HG03432 (cell line): ENCODE measurements at regions not wholly inside any gene's neighbourhood (a gene's known extent, or its start where the extent isn't known, plus 50 kb on each side); places are given as distances from the start of the nearest gene placed in this dataset.
"Not testable (repeated sequence)": the region's sequence is repeated elsewhere in the genome, so short reads cannot be mapped to it uniquely, and the experiment has no call there.

Experiments used
- ATAC-seq: cut with Tn5 transposase; IDR thresholded peaks from one replicate; pipeline ENCODE4 v1.9.1; 2021; ENCODE audit warnings: mild to moderate bottlenecking, moderate library complexity; ENCODE audit not compliant: unreplicated experiment

- no peak for ATAC-seq
These were observed 355.0 kb downstream of the KIF2B start for GRCh38 chr17:54177606-54178308.

DNA sequence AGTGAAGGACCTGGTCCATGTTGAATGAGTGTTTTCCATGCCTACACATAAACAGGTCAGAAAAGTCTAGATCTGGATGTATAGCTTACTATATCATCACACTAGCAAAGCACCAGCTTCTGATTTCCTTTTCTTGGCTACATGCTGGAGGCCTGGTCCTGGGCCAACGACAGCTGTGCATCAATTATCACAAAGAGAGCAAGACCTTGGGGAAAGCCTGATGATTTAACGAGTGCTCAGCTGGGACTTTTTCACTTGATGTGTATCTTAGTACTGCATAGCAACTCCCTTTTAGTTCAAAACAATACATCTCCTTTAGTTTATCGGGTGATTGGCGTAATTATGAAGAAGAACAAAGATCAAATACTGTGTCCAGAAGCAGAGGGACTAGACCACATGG lies 358.2 kb downstream of the KIF2B start:
- ATAC-seq: no peak

GRCh38 chr17:54191261-54191660 lies 368.5 kb downstream of the KIF2B start:
- ATAC-seq: no peak

DNA sequence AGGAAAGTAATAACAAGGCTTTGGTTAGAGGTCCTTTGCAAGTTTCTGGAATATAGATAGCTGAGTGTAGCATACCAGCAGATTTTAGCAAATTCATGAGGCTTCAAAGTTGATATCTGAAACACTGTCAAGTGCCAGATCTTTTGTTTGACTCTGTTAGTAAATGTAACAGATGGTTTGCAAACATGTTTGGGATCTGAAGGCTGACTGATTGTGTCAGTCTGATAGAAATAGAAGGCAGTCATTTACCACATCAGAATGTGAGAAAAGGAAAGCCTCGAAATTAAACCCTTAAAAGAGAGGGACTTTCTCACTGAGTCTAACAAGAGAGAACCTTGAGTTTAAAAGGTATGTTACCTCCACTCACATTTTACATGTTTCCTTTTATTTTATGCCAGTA lies 371.5 kb downstream of the KIF2B start:
- ATAC-seq: no peak

- no peak for ATAC-seq
These were observed 374.0 kb downstream of the KIF2B start for GRCh38 chr17:54196751-54197150.

DNA sequence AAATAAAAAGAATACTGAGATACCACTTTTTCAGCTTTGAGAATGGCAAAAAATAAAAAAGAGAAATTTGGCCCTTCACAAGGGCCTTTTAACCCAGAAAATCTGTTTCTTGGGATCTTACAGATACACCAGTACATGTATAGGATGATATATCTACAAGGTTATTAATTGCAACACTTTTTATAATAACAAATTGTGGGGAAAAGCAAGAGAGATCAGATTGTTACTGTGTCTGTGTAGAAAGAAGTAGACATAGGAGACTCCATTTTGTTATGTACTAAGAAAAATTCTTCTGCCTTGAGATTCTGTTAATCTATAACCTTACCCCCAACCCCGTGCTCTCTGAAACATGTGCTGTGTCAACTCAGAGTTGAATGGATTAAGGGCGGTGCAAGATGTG lies 378.7 kb downstream of the KIF2B start:
- not testable (repeated sequence) for ATAC-seq

DNA sequence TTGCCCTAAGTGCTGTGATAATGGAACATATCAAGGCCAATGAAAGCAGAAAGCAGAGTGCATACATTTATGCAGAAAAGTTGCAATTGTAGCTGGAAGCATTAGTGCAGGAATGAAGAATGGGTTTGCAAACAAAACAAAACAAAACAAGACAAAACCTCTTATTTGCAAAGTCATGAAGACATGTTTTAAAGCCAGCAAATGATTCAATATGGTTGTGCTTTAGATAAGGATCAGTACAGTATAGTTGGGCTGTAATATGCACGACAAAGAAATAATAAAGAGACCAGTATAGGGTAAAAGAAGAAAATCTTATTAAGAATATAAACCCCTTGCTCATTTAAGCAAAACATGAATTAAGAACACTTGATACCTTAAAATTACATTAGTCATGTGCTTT lies 398.1 kb downstream of the KIF2B start:
- ATAC-seq: no peak

DNA sequence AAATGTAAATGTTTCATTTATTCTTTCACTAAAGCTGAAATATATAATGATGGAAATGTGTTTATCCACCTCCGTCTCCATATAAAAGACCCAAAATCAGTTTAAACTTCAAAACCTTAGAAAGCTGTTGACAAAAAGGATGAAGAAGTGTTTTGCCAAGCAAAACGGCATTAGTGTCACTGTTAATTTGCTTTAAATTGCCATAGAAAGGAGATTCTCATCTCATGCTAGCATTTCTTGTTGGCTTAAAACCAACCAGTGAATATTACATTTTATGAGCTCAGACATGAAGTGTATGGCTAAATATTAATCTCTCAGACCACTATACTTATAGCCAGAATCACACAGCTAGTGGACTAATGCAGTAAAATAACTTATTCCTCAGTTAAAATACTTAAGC lies 398.8 kb downstream of the KIF2B start:
- no peak for ATAC-seq

- no peak for ATAC-seq
These were observed 412.8 kb downstream of the KIF2B start for GRCh38 chr17:54235571-54235970.

- ATAC-seq: no peak
These were observed 415.3 kb downstream of the KIF2B start for GRCh38 chr17:54237911-54238515.

DNA sequence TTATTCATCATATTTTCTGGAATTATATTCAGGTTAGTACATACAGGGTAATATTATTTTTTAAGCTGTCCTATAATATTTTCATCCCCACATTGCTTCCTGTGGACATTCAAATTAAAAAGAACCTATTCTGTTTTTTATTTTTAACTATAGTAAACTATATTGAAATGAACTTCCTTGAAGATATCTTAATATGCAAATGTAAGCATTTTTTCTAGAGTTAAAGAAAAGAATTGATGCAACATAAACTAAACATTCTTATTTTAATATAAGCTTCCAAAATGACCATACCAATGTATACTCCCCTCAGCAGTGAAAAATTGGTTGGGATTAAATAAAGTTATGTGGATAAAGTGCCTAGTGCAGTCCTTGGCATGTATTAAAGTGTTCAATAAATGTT lies 416.6 kb downstream of the KIF2B start:
- no peak for ATAC-seq

GRCh38 chr17:54255696-54256095 lies 433.0 kb downstream of the KIF2B start:
- ATAC-seq: no peak

DNA sequence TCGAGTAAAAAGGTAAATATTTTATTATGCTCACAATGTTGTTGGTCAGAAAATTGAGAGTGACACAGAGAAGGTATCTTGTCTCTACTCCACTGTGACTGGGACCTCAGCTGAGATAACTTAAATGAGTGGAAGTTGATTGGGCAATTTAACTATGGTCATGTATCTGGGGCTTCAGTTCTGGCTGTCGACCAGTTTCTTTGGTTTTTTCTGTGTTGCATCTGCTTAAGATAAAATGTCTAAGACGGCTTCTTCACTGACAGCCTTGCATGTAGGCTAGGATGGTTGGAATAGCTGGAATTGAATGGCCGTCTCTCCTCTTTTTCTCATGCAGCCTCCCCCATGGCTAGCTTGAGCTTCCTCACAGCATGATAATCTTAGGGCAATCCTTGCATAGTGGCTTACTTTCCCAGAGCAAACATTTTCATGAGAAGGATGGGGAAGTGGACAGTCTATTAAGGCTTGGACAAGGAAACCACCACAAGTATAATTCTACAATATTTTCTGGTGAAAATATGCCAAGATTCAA lies 433.7 kb downstream of the KIF2B start:
- no peak for ATAC-seq

GRCh38 chr17:54257440-54257839 lies 434.7 kb downstream of the KIF2B start:
- ATAC-seq: no peak

DNA sequence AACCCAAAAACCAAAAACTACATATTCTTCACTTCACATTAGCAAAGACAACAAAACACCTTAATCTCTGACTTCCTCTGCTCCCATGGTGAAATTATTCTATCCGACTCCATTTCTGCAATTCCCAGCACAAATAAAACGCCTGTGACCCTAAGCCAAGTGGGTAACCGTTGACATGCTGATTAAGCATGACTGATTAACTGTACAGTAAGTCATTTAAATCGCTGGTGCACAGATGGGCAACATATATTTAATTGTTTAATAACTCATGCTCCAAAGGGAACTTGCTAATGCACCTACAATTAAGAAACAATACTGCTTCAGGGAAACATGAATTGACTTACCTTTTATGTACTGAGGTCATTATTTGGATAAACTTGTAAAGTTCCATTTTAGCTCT lies 436.7 kb downstream of the KIF2B start:
- no peak for ATAC-seq

- no peak for ATAC-seq
These were observed 438.7 kb downstream of the KIF2B start for GRCh38 chr17:54261465-54261864.

DNA sequence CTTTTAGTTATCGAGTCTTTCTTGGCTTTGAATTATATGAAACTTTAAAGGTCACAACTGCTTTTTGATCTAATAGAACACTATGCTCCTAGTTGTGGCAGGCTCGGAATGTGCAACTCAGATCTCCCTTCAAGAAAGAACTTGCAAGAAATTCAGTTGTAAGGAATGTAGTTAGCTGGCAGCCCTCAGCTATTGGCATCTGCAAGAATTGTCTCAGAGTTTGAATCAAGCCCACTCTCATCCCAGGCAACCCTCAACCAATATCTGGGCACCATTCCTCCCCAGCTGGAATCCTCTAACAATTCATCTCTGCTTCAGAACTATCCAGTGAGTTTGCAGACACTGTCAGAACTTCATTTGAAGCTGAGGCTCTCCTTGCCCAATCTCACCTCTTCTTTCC lies 447.2 kb downstream of the KIF2B start:
- no peak for ATAC-seq

- ATAC-seq: no peak
These were observed 447.8 kb downstream of the KIF2B start for GRCh38 chr17:54270499-54270898.

DNA sequence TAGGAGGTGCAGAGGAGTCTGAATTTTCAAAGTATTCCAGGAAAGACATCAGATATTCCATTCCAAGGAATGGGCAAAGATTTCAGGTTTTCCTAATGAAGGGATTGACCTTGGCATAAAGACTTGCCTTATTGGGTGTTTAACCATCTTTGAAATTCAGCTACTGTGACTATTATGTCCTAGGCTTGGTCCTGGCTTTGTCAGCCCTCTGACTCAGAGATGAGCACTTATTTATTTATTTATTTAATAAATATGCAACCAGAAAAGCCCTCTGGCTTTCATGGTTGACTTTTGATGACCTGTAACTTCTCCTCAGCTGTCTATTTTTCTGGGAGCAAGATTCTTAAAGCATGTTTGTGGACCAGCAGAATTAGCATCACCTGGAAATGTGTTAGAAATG lies 455.1 kb downstream of the KIF2B start:
- ATAC-seq: no peak

DNA sequence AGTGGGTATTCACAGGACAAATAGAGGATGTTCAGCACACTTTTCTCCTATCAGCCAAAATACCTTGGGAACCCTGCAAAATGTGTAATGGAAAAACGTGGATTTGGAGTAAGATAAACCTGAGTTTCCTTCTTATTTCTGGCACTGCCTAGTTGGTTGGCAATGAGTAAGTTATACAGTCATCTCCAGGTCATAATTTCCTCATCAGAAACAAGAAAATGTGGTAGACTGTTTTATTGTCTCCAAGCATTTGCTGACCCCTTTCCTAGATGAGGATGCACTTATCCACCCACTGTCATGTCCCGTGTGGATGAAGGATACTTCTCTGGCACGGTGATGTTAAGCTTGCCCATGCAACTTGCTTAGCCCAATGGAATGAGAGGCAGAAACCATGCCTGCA lies 458.0 kb downstream of the KIF2B start:
- no peak for ATAC-seq

- ATAC-seq: no peak
These were observed 460.2 kb downstream of the KIF2B start for GRCh38 chr17:54282886-54283285.

DNA sequence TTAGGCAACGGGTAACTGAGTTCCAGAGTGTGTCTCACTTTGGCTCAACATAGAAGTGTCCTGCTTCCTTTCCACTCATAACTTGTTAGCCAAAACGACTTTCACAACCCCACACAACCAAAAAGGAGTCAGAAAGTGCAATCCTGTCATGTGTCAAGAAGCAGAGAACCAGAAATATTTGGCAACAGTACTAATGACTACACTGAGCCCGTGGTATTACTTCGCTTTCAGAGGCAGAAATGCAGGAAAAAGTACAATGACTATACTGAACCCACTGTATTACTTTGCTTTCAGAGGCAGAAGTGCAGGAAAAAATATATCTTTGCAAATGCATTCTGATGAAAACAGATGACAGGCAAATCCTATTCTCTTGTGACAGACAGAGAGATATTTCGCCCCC lies 484.6 kb downstream of the KIF2B start:
- no peak for ATAC-seq

DNA sequence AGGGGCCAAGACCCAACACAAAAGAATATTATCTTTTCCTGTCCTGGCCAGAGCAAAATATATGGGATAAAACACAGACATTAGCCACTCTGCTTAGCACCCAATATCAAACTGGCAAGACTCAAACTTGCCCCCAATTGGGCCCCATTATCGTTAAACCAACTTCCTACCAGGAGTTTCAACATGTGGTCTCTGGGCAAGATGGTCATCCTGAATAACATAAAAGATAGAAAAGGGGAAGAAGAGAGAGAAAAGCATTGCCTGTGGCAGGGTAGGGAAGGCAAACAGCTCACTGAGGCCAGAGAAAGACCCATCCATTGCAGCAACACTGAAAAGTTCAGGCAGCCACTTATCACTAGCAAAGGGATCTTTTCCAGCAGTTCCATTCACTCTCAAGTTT lies 502.1 kb downstream of the KIF2B start:
- ATAC-seq: no peak
